Neural cell (in vitro differentiated cells): ENCODE measurements at regions not wholly inside any gene's neighbourhood (a gene's known extent, or its start where the extent isn't known, plus 50 kb on each side); places are given as distances from the start of the nearest gene placed in this dataset.
"Not testable (repeated sequence)": the region's sequence is repeated elsewhere in the genome, so short reads cannot be mapped to it uniquely, and the experiment has no call there.

Experiments used
- H2AFZ ChIP-seq: fragments of 200-600, 300-800 bp; sonication (generic), shearing (Covaris generic); 2 replicates; pipeline ENCODE4 v1.6.0; 2014; ENCODE audit warnings: low read depth, mild to moderate bottlenecking, antibody characterized with exemption, low read length, moderate library complexity
- H3F3A ChIP-seq: fragments of 200-600 bp; shearing (Covaris generic); 2 replicates; pipeline ENCODE4 v1.6.1; 2016; ENCODE audit warnings: mild to moderate bottlenecking, moderate library complexity, mixed read lengths, antibody characterized with exemption, low read length; ENCODE audit not compliant: insufficient read depth, poor library complexity, severe bottlenecking
- H3K27ac ChIP-seq: fragments of 200-600, 300-800 bp; sonication (generic), shearing (Covaris generic); 2 replicates; pipeline ENCODE4 v1.5.1; 2014; ENCODE audit warnings: mild to moderate bottlenecking, low read length, moderate library complexity
- H3K27me3 ChIP-seq: fragments of 300-800, 200-600 bp; sonication (generic), shearing (Covaris generic); 2 replicates; pipeline ENCODE4 v1.6.0; 2014; ENCODE audit warnings: mild to moderate bottlenecking, low read depth, low read length, moderate library complexity; ENCODE audit not compliant: insufficient read depth
- H3K36me3 ChIP-seq: fragments of 300-800, 200-600 bp; sonication (generic), shearing (Covaris generic); 2 replicates; pipeline ENCODE4 v1.5.1; 2014; ENCODE audit warnings: mild to moderate bottlenecking, antibody characterized with exemption, low read length, moderate library complexity; ENCODE audit not compliant: insufficient read depth
- H3K4me2 ChIP-seq: fragments of 300-800, 200-600 bp; sonication (generic), shearing (Covaris generic); 2 replicates; pipeline ENCODE4 v1.6.0; 2014; ENCODE audit warnings: mild to moderate bottlenecking, low read length
- H3K4me3 ChIP-seq: fragments of 300-800, 200-600 bp; sonication (generic), shearing (Covaris generic); 2 replicates; pipeline ENCODE4 v1.5.1; 2014; ENCODE audit warnings: mild to moderate bottlenecking, low read length, moderate library complexity
- H3K79me2 ChIP-seq: fragments of 200-600 bp; shearing (Covaris generic); replicated peaks from 2 replicates; pipeline ENCODE4 v1.6.0; 2014; ENCODE audit warnings: mild to moderate bottlenecking, low read length, moderate library complexity; ENCODE audit not compliant: insufficient read depth
- H3K9ac ChIP-seq: fragments of 300-800, 200-600 bp; sonication (generic), shearing (Covaris generic); 2 replicates; pipeline ENCODE4 v1.6.1; 2016; ENCODE audit warnings: mild to moderate bottlenecking, low read length, mixed read lengths
- H3K9me2 ChIP-seq: fragments of 200-600 bp; shearing (Covaris generic); 2 replicates; pipeline ENCODE4 v1.6.1; 2016; ENCODE audit warnings: mild to moderate bottlenecking, low read length, mixed read lengths; ENCODE audit not compliant: insufficient read depth
- H3K9me3 ChIP-seq: fragments of 200-600, 300-800 bp; sonication (generic), shearing (Covaris generic); 2 replicates; pipeline ENCODE4 v1.6.1; 2016; ENCODE audit warnings: mild to moderate bottlenecking, mixed run types, low read length, moderate library complexity, mixed read lengths
- H4K20me1 ChIP-seq: fragments of 200-600 bp; shearing (Covaris generic); 2 replicates; pipeline ENCODE4 v1.6.1; 2016; ENCODE audit warnings: mild to moderate bottlenecking, mixed run types; ENCODE audit not compliant: insufficient read depth

DNA sequence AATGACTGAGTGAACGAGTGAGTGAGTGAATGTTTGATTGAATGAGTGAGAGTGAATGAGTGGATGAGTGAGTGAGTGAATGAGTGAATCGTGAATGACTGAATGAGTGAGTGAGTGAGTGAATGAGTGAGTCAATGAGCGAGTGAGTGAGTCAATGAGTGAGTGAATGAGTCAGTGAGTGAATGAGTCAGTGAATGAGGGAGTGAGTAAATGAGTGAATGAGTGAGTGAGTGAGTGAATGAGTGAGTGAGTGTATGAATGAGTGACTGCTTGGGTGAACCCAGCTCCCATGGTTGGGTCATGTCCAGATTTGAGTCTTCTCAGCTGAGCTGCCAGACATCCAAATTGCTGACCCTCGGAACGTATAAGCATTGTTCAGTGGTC, 135.2 kb upstream of the ZNF469 start:
- H3K36me3 ChIP-seq: not testable (repeated sequence)

DNA sequence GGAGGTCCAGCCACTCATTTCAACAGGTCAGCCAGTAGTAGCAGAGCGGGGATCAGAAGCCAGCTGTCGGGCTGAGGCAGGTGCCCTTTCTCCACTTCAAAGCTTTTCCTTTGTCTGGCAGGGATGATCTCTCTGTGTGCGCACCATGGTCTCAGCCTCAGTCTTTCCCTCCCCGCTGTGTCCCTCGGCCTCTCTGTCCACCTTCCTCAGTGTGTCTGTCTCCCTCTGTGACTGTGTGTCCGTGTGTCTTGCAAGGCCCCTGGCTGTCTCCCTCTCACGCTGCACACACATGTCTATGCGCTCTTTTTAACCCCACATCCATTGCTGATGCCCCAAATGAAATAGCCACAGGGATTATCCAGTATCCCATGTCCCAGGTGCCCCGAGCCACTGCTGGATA, 134.0 kb upstream of the ZNF469 start:
- H3K36me3 ChIP-seq, H4K20me1 ChIP-seq, H3F3A ChIP-seq, H3K27ac ChIP-seq, H3K79me2 ChIP-seq, H3K27me3 ChIP-seq, H3K9me2 ChIP-seq, H3K4me2 ChIP-seq, H3K9ac ChIP-seq, H3K9me3 ChIP-seq, H3K4me3 ChIP-seq, H2AFZ ChIP-seq: not testable (repeated sequence)

More for the DNA sequence above, 135.2 kb upstream of the ZNF469 start:
- not testable (repeated sequence) for H3K4me3 ChIP-seq, H3K9me3 ChIP-seq, H3K4me2 ChIP-seq, H3K9me2 ChIP-seq, H4K20me1 ChIP-seq, H3K27me3 ChIP-seq, H3K79me2 ChIP-seq, H3K9ac ChIP-seq, H3K27ac ChIP-seq, H3F3A ChIP-seq, H2AFZ ChIP-seq

- not testable (repeated sequence) for H3K4me2 ChIP-seq, H3K9me2 ChIP-seq, H3K9ac ChIP-seq, H3K4me3 ChIP-seq, H3K27me3 ChIP-seq, H2AFZ ChIP-seq, H3K27ac ChIP-seq, H3F3A ChIP-seq, H3K79me2 ChIP-seq, H3K9me3 ChIP-seq, H4K20me1 ChIP-seq, H3K36me3 ChIP-seq
These were observed 132.4 kb upstream of the ZNF469 start for GRCh38 chr16:88250381-88250780.

- H3K9me2 ChIP-seq: not testable (repeated sequence)
These were observed 130.5 kb upstream of the ZNF469 start for GRCh38 chr16:88252057-88252794.

GRCh38 chr16:88258141-88258540, 124.6 kb upstream of the ZNF469 start:
- not testable (repeated sequence) for H3K4me3 ChIP-seq, H3K9me2 ChIP-seq, H3K4me2 ChIP-seq, H3K9me3 ChIP-seq, H3F3A ChIP-seq, H3K36me3 ChIP-seq, H2AFZ ChIP-seq, H3K79me2 ChIP-seq, H3K9ac ChIP-seq, H4K20me1 ChIP-seq, H3K27me3 ChIP-seq, H3K27ac ChIP-seq

More at GRCh38 chr16:88252057-88252794, 130.5 kb upstream of the ZNF469 start:
- H3F3A ChIP-seq, H3K36me3 ChIP-seq, H3K9me3 ChIP-seq, H3K4me2 ChIP-seq, H3K27me3 ChIP-seq, H4K20me1 ChIP-seq, H3K9ac ChIP-seq, H3K4me3 ChIP-seq, H3K27ac ChIP-seq, H2AFZ ChIP-seq, H3K79me2 ChIP-seq: not testable (repeated sequence)

GRCh38 chr16:88258764-88259525, 123.8 kb upstream of the ZNF469 start:
- H3K9me2 ChIP-seq, H3K36me3 ChIP-seq, H3K27ac ChIP-seq, H3K9ac ChIP-seq, H3K4me2 ChIP-seq, H4K20me1 ChIP-seq, H3K4me3 ChIP-seq, H3K79me2 ChIP-seq, H3K27me3 ChIP-seq, H2AFZ ChIP-seq, H3K9me3 ChIP-seq, H3F3A ChIP-seq: not testable (repeated sequence)

- not testable (repeated sequence) for H3K9ac ChIP-seq, H3K27me3 ChIP-seq, H4K20me1 ChIP-seq, H3F3A ChIP-seq, H3K27ac ChIP-seq, H3K4me2 ChIP-seq, H3K79me2 ChIP-seq, H3K9me3 ChIP-seq, H3K9me2 ChIP-seq, H3K36me3 ChIP-seq, H2AFZ ChIP-seq, H3K4me3 ChIP-seq
These were observed 123.2 kb upstream of the ZNF469 start for GRCh38 chr16:88259538-88259937.

DNA sequence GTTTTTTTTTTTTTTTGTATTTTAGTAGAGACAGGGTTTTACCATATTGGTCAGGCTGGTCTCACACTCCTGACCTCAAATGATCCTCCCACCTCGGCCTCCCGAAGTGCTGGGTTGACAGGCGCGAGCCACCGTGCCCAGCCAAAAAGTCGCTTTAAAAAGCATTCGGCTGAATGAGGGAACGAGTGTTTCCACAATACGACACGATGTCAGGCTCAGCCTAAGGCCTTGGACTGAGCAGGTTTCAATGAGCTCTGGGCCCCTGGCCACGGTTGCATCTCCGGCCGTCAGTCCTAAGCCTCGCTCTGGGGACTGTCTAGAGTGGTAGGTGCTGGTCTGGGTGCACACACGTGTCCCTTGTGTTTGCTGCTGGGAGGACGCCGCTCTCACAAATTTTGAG, 122.6 kb upstream of the ZNF469 start:
- H2AFZ ChIP-seq, H3K9me2 ChIP-seq, H3K4me2 ChIP-seq, H3K27me3 ChIP-seq, H3K4me3 ChIP-seq, H3K79me2 ChIP-seq, H3K36me3 ChIP-seq, H3K27ac ChIP-seq, H4K20me1 ChIP-seq, H3F3A ChIP-seq, H3K9me3 ChIP-seq, H3K9ac ChIP-seq: not testable (repeated sequence)
